Neutrophil (primary cell): ENCODE measurements at regions not wholly inside any gene's neighbourhood (a gene's known extent, or its start where the extent isn't known, plus 50 kb on each side); places are given as distances from the start of the nearest gene placed in this dataset.

Source experiments
- H3K27ac ChIP-seq: fragments of 200-600 bp; sonication (generic); 2 replicates; pipeline ENCODE4 v1.5.1; 2016; ENCODE audit warnings: mild to moderate bottlenecking, moderate library complexity
- H3K27me3 ChIP-seq: fragments of 200-600 bp; sonication (generic); 2 replicates; pipeline ENCODE4 v1.6.0; 2016; ENCODE audit warnings: mild to moderate bottlenecking
- H3K36me3 ChIP-seq: fragments of 200-600 bp; sonication (generic); 2 replicates; pipeline ENCODE4 v1.5.1; 2017
- H3K4me1 ChIP-seq, 2 experiments: fragments of 200-600 bp in 1 of 2; sonication (generic) in 1 of 2; 1 replicate in 1 of 2; 2 replicates in 1 of 2; pipeline versions ENCODE4 v1.5.1 to v1.6.1; 2013 to 2016; ENCODE audit warnings: low read depth in 1 of 2, low read length in 1 of 2, mild to moderate bottlenecking in 1 of 2, moderate library complexity in 1 of 2; ENCODE audit not compliant: control insufficient read depth in 1 of 2, insufficient read depth in 1 of 2
- H3K4me3 ChIP-seq, 2 experiments: fragments of 200-600 bp in 1 of 2; sonication (generic) in 1 of 2; 1 replicate in 1 of 2; 2 replicates in 1 of 2; pipeline ENCODE4 v1.5.1; 2013 to 2016; ENCODE audit warnings: low read depth in 1 of 2, low read length in 1 of 2, mild to moderate bottlenecking in 1 of 2, moderate library complexity in 1 of 2
- H3K9me3 ChIP-seq: fragments of 200-600 bp; sonication (generic); 2 replicates; pipeline ENCODE4 v1.5.1; 2016
- CTCF ChIP-seq: fragments of 200-600 bp; sonication (generic); IDR thresholded peaks from 2 replicates; pipeline ENCODE4 v1.5.1; 2016; ENCODE audit warnings: antibody characterized with exemption

- H3K27ac ChIP-seq = no peak overlapping the region
- no peaks in the 10 kb centered on the region for H3K27me3 ChIP-seq
- H3K36me3 ChIP-seq = no peaks in the 10 kb centered on the region
- no peak for TF ChIP-seq CTCF
- H3K4me1 ChIP-seq = no peaks in the 10 kb centered on the region
- H3K9me3 ChIP-seq = no peaks in the 10 kb centered on the region
- no peak overlapping the region for H3K4me3 ChIP-seq
These were observed 458.5 kb downstream of the IRX1 start for GRCh38 chr5:4054092-4054491.

DNA sequence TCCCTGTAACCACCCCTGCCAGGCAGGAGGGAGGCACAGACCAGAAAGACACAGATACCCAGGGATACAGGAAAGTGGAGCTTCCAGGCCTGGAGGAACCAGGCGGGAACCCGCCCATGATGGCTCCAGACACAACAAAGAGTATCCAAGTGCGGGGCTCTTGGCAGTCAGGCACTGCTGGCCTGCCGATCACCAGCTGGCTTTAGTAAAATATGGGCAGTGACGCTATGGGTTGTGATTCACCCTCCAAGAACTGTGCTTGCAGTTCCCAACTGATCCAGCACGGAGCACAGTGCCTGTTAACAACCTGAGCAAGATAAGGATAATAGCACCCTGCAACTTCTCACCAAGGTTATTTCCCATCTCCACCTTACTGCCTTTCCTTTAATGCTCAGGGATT lies 463.3 kb downstream of the IRX1 start:
- TF ChIP-seq CTCF = no peak
- no peaks in the 10 kb centered on the region for H3K27me3 ChIP-seq

GRCh38 chr5:4065472-4066320 lies 470.1 kb downstream of the IRX1 start:
- H3K27me3 ChIP-seq = no peaks in the 10 kb centered on the region
- H3K4me3 ChIP-seq = no peak overlapping the region
- no peaks in the 10 kb centered on the region for H3K9me3 ChIP-seq
- H3K27ac ChIP-seq = no peak overlapping the region
- TF ChIP-seq CTCF = no peak
- no peaks in the 10 kb centered on the region for H3K36me3 ChIP-seq
- no peaks in the 10 kb centered on the region for H3K4me1 ChIP-seq

More for the DNA sequence above, 463.3 kb downstream of the IRX1 start:
- Histone ChIP-seq H3K4me1 (no peaks in the 10 kb centered on the region), H3K9me3 (no peaks in the 10 kb centered on the region), H3K27ac (no peak overlapping the region), H3K36me3 (no peaks in the 10 kb centered on the region), H3K4me3 (no peak overlapping the region)

DNA sequence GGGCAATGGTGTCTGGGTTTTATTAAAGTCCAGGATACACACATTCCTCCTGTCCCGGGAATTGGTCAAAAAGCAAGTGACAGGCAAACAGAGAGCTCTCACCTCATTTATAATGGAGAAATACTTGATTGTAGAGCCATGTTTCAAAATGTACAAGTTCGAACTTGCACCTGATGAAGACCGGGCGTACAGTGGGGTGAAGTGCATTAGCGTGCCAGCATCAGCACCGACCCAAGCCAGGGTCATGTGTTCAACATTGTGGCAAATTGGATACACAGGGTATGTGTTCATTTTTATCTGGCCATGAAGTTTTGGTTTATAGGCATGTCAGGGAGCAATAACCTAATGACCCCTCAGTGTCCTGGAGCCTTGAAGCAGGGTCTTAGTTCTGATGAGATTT lies 472.5 kb downstream of the IRX1 start:
- no peak overlapping the region for H3K27ac ChIP-seq
- no peaks in the 10 kb centered on the region for H3K4me1 ChIP-seq
- no peaks in the 10 kb centered on the region for H3K27me3 ChIP-seq
- H3K9me3 ChIP-seq = no peaks in the 10 kb centered on the region
- no peaks in the 10 kb centered on the region for H3K36me3 ChIP-seq
- no peak for TF ChIP-seq CTCF
- H3K4me3 ChIP-seq = no peak overlapping the region

- H3K27ac ChIP-seq = no peak overlapping the region
- no peaks in the 10 kb centered on the region for H3K36me3 ChIP-seq
- TF ChIP-seq CTCF = no peak
- H3K4me1 ChIP-seq = no peaks in the 10 kb centered on the region
- no peaks in the 10 kb centered on the region for H3K27me3 ChIP-seq
- H3K4me3 ChIP-seq = no peak overlapping the region
- no peaks in the 10 kb centered on the region for H3K9me3 ChIP-seq
These were observed 482.9 kb downstream of the IRX1 start for GRCh38 chr5:4078544-4078943.
